H1 (cell line): ENCODE measurements at regions not wholly inside any gene's neighbourhood (a gene's known extent, or its start where the extent isn't known, plus 50 kb on each side); places are given as distances from the start of the nearest gene placed in this dataset.
"Not testable (repeated sequence)": the region's sequence is repeated elsewhere in the genome, so short reads cannot be mapped to it uniquely, and the experiment has no call there.

Experiments
- CHD2 ChIP-seq: IDR thresholded peaks from 2 replicates; pipeline ENCODE4 v1.6.1; 2012; ENCODE audit warnings: low read length, improper control_type of control experiment
- EP300 ChIP-seq, 2 experiments: IDR thresholded peaks; 1 replicate in 1 of 2; 2 replicates in 1 of 2; pipeline ENCODE4 v1.6.1; 2011 to 2012; ENCODE audit warnings: low read depth in 2 of 2, low read length in 2 of 2, mild to moderate bottlenecking in 2 of 2, borderline replicate concordance in 1 of 2, inconsistent platforms in 1 of 2, moderate library complexity in 1 of 2

GRCh38 chrX:74358013-74358412 lies 54.0 kb downstream of the ZCCHC13 start:
- TF ChIP-seq CHD2; EP300 (IDR thresholded peaks at IDR 0.05; ENCODE audit: borderline replicate concordance in 1 of 2, low read depth in 2 of 2, low read length in 2 of 2): not testable (repeated sequence)
